T-cell (primary cell): ENCODE measurements at regions not wholly inside any gene's neighbourhood (a gene's known extent, or its start where the extent isn't known, plus 50 kb on each side); places are given as distances from the start of the nearest gene placed in this dataset.

Experiments used
- ATAC-seq, 4 experiments: fragments of 200-7000 bp in 3 of 4; fragments of 150-1000 bp in 1 of 4; cut with Tn5 transposase; replicated peaks in 1 of 4; 1 replicate in 3 of 4; 2 replicates in 1 of 4; pipeline ENCODE4 v1.10.0; 2021; ENCODE audit warnings: moderate library complexity in 3 of 4, mild to moderate bottlenecking in 2 of 4, moderate number of reproducible peaks in 1 of 4
- CTCF ChIA-PET, 2 donors: fragments of 300-600 bp; sonication (Branson Sonifier 250); formaldehyde crosslinking; loops; one replicate each; lab custom pipeline; 2022; ENCODE audit warnings: antibody characterized with exemption in 2 of 2; lab: Charles Lee
- POLR2A ChIA-PET, 2 donors: fragments of 300-600 bp; sonication (Branson Sonifier 250); formaldehyde crosslinking; loops; one replicate each; lab custom pipeline; 2022; ENCODE audit warnings: antibody characterized with exemption in 2 of 2; lab: Charles Lee
- DNase-seq, 35 experiments: peaks; one replicate each; pipeline versions ENCODE4 v3.0.0 to v3.0.0-alpha.2; 2013 to 2023
- H3K27ac ChIP-seq: one replicate; pipeline ENCODE4 v1.5.1; 2013; ENCODE audit warnings: low read length
- H3K27me3 ChIP-seq, 2 experiments: replicated peaks in 1 of 2; 1 replicate in 1 of 2; 2 replicates in 1 of 2; pipeline versions ENCODE4 v1.6.1 to v1.7.0; 2013; ENCODE audit warnings: low read length in 1 of 2, mixed read lengths in 1 of 2; ENCODE audit not compliant: control insufficient read depth in 2 of 2, insufficient read depth in 2 of 2; ENCODE audit errors: extremely low read depth in 1 of 2
- H3K36me3 ChIP-seq, 2 donors: 1 replicate in 1 of 2; 2 replicates in 1 of 2; pipeline versions ENCODE4 v1.6.1 to v1.7.0; 2013; ENCODE audit warnings: low read length in 1 of 2; ENCODE audit not compliant: control insufficient read depth in 2 of 2, insufficient read depth in 1 of 2; ENCODE audit errors: extremely low read depth in 1 of 2
- H3K4me1 ChIP-seq, 2 experiments: 1 replicate in 1 of 2; 2 replicates in 1 of 2; pipeline versions ENCODE4 v1.6.1 to v1.7.0; 2013; ENCODE audit warnings: low read length in 2 of 2, mixed read lengths in 1 of 2; ENCODE audit not compliant: insufficient read depth in 2 of 2, control insufficient read depth in 1 of 2; ENCODE audit errors: extremely low read depth in 1 of 2
- H3K4me3 ChIP-seq, 2 donors: 1 replicate in 1 of 2; 2 replicates in 1 of 2; pipeline versions ENCODE4 v1.5.1 to v1.7.0; 2013; ENCODE audit warnings: mild to moderate bottlenecking in 2 of 2, low read length in 1 of 2, moderate library complexity in 1 of 2; ENCODE audit not compliant: control insufficient read depth in 1 of 2; ENCODE audit errors: extremely low read depth in 1 of 2
- H3K9me3 ChIP-seq: 2 replicates; pipeline ENCODE4 v1.7.0; 2013
- H3K27ac Mint-ChIP-seq, 2 donors: one replicate each; pipeline ENCODE4 v1.8.0; 2020 to 2021; ENCODE audit warnings: mild to moderate bottlenecking in 2 of 2, mixed read lengths in 2 of 2
- H3K27me3 Mint-ChIP-seq, 2 donors: one replicate each; pipeline ENCODE4 v1.8.0; 2021 to 2022; ENCODE audit warnings: mixed read lengths in 2 of 2
- H3K36me3 Mint-ChIP-seq: one replicate; pipeline ENCODE4 v1.8.0; 2021; ENCODE audit warnings: mixed read lengths
- H3K4me1 Mint-ChIP-seq, 3 donors: one replicate each; pipeline ENCODE4 v1.8.0; 2020 to 2022; ENCODE audit warnings: mixed read lengths in 3 of 3, mild to moderate bottlenecking in 1 of 3
- H3K4me3 Mint-ChIP-seq, 3 donors: one replicate each; pipeline ENCODE4 v1.8.0; 2020 to 2022; ENCODE audit warnings: mild to moderate bottlenecking in 3 of 3, mixed read lengths in 3 of 3, moderate library complexity in 3 of 3
- H3K9me3 Mint-ChIP-seq, 3 donors: one replicate each; pipeline ENCODE4 v1.8.0; 2020 to 2022; ENCODE audit warnings: mixed read lengths in 3 of 3
- WGBS: methylation state at CpG from one replicate; pipeline ENCODE4 v1.1.5; 2013; ENCODE audit warnings: missing lambda C conversion rate; ENCODE audit not compliant: insufficient coverage; 5-methylcytosine and 5-hydroxymethylcytosine counted together

- ChIA-PET POLR2A (no interaction called here), CTCF (no interaction called here)
- Histone ChIP-seq H3K27ac (no peak overlapping the region), H3K4me1 (no peaks in the 10 kb centered on the region), H3K4me3 (no peak overlapping the region), H3K9me3 (no peaks in the 10 kb centered on the region), H3K36me3 (no peaks in the 10 kb centered on the region), H3K27me3 (no peaks in the 10 kb centered on the region)
- DNase-seq (no peak), ATAC-seq (no peak)
- WGBS, result no CpG with 5 or more reads among the region's 1 CpG
- Mint-ChIP-seq H3K36me3 (no peaks in the 10 kb centered on the region), H3K9me3 (no peaks in the 10 kb centered on the region), H3K27me3 (no peaks in the 10 kb centered on the region), H3K4me3 (no peak overlapping the region), H3K27ac (no peak overlapping the region), H3K4me1 (no peaks in the 10 kb centered on the region)
Measured at GRCh38 chr3:3745693-3746092, 53.5 kb upstream of the LRRN1 start.

GRCh38 chr3:3744826-3745225 is 54.4 kb upstream of the LRRN1 start:
- ChIA-PET POLR2A (no interaction called here), CTCF (no interaction called here)
- no peaks in the 10 kb centered on the region for H3K4me1 Mint-ChIP-seq
- no peak overlapping the region for H3K27ac ChIP-seq
- no peaks in the 10 kb centered on the region for H3K27me3 ChIP-seq
- 96% methylated on average over 4 of the region's 6 CpGs for WGBS
- no peak for ATAC-seq
- no peaks in the 10 kb centered on the region for H3K4me1 ChIP-seq
- H3K9me3 ChIP-seq, result no peaks in the 10 kb centered on the region
- H3K4me3 ChIP-seq, result no peak overlapping the region
- no peaks in the 10 kb centered on the region for H3K36me3 ChIP-seq
- no peaks in the 10 kb centered on the region for H3K36me3 Mint-ChIP-seq
- no peak overlapping the region for H3K27ac Mint-ChIP-seq
- no peaks in the 10 kb centered on the region for H3K9me3 Mint-ChIP-seq
- no peak overlapping the region for H3K4me3 Mint-ChIP-seq
- no peaks in the 10 kb centered on the region for H3K27me3 Mint-ChIP-seq
- no peak for DNase-seq

GRCh38 chr3:3743754-3744153 is 55.5 kb upstream of the LRRN1 start:
- no peak for ATAC-seq
- Mint-ChIP-seq H3K27me3 (no peaks in the 10 kb centered on the region), H3K9me3 (no peaks in the 10 kb centered on the region), H3K36me3 (no peaks in the 10 kb centered on the region), H3K4me1 (no peaks in the 10 kb centered on the region), H3K27ac (no peak overlapping the region), H3K4me3 (no peak overlapping the region)
- CTCF ChIA-PET, result no interaction called here
- 67% methylated on average over 1 of the region's 3 CpGs for WGBS
- no peaks in the 10 kb centered on the region for H3K36me3 ChIP-seq
- POLR2A ChIA-PET, result no interaction called here
- H3K27me3 ChIP-seq, result no peaks in the 10 kb centered on the region
- H3K4me1 ChIP-seq, result no peaks in the 10 kb centered on the region
- no peak overlapping the region for H3K27ac ChIP-seq
- no peaks in the 10 kb centered on the region for H3K9me3 ChIP-seq
- H3K4me3 ChIP-seq, result no peak overlapping the region
- no peak for DNase-seq

GRCh38 chr3:3740061-3740460 is 59.2 kb upstream of the LRRN1 start:
- CTCF ChIA-PET, result interaction anchor here in 1 of 2 donors (0.6 kb wide), 1 partner anchor 152 kb away, joined by 7 read pairs; no protein-coding TSS in a partner anchor
- Mint-ChIP-seq H3K36me3 (peaks cover 3% of the 10 kb centered on the region), H3K4me3 (no peak overlapping the region), H3K4me1 (no peaks in the 10 kb centered on the region), H3K27ac (no peak overlapping the region), H3K9me3 (no peaks in the 10 kb centered on the region), H3K27me3 (no peaks in the 10 kb centered on the region)
- Histone ChIP-seq H3K36me3 (no peaks in the 10 kb centered on the region), H3K27ac (no peak overlapping the region), H3K9me3 (no peaks in the 10 kb centered on the region), H3K27me3 (no peaks in the 10 kb centered on the region), H3K4me1 (no peaks in the 10 kb centered on the region), H3K4me3 (no peak overlapping the region)
- WGBS, result no CpG with 5 or more reads among the region's 4 CpGs
- no peak for DNase-seq
- ATAC-seq, result no peak
- POLR2A ChIA-PET, result interaction anchor here in 1 of 2 donors (0.5 kb wide), 1 partner anchor 1298 kb away, joined by 4 read pairs; no protein-coding TSS in a partner anchor

- POLR2A ChIA-PET, result interaction anchor here in 1 of 2 donors (0.5 kb wide), 1 partner anchor 1298 kb away, joined by 4 read pairs; no protein-coding TSS in a partner anchor
Measured at GRCh38 chr3:3739330-3740060, 59.7 kb upstream of the LRRN1 start.

GRCh38 chr3:3737531-3737930 is 61.7 kb upstream of the LRRN1 start:
- WGBS, result 33% methylated on average over 1 of the region's 2 CpGs
- Mint-ChIP-seq H3K36me3 (peaks cover 3% of the 10 kb centered on the region), H3K27ac (no peak overlapping the region), H3K27me3 (no peaks in the 10 kb centered on the region), H3K4me3 (no peak overlapping the region), H3K9me3 (no peaks in the 10 kb centered on the region), H3K4me1 (no peaks in the 10 kb centered on the region)
- Histone ChIP-seq H3K9me3 (no peaks in the 10 kb centered on the region), H3K4me3 (no peak overlapping the region), H3K36me3 (no peaks in the 10 kb centered on the region), H3K4me1 (no peaks in the 10 kb centered on the region), H3K27ac (no peak overlapping the region), H3K27me3 (no peaks in the 10 kb centered on the region)
- ChIA-PET POLR2A (no interaction called here), CTCF (interaction anchor here in 1 of 2 donors (0.6 kb wide), 1 partner anchor 10 kb away, joined by 3 read pairs; no protein-coding TSS in a partner anchor)
- DNase-seq (no peak), ATAC-seq (no peak)

More at GRCh38 chr3:3739330-3740060, 59.7 kb upstream of the LRRN1 start:
- CTCF ChIA-PET, result interaction anchor here in 1 of 2 donors (0.6 kb wide), 1 partner anchor 152 kb away, joined by 7 read pairs; no protein-coding TSS in a partner anchor
- H3K4me1 ChIP-seq, result no peaks in the 10 kb centered on the region
- H3K27ac ChIP-seq, result no peak overlapping the region
- no peak overlapping the region for H3K4me3 Mint-ChIP-seq
- 91% methylated on average over 6 of the region's 9 CpGs for WGBS
- H3K4me1 Mint-ChIP-seq, result no peaks in the 10 kb centered on the region
- H3K4me3 ChIP-seq, result no peak overlapping the region
- no peaks in the 10 kb centered on the region for H3K27me3 Mint-ChIP-seq
- no peak for ATAC-seq
- H3K27ac Mint-ChIP-seq, result no peak overlapping the region
- H3K36me3 Mint-ChIP-seq, result peaks cover 3% of the 10 kb centered on the region
- H3K27me3 ChIP-seq, result no peaks in the 10 kb centered on the region
- no peaks in the 10 kb centered on the region for H3K9me3 Mint-ChIP-seq
- H3K9me3 ChIP-seq, result no peaks in the 10 kb centered on the region
- no peak for DNase-seq
- no peaks in the 10 kb centered on the region for H3K36me3 ChIP-seq
